ENCODE measurements at regions not wholly inside any gene's neighbourhood (a gene's known extent, or its start where the extent isn't known, plus 50 kb on each side); places are given as distances from the start of the nearest gene placed in this dataset.

- no peak for TF ChIP-seq ARNTL (CRISPR knock-in tag; IDR thresholded peaks at IDR 0.05; ENCODE audit: borderline replicate concordance, low read depth)
- TF ChIP-seq ZFP3 (CRISPR knock-in tag; IDR thresholded peaks at IDR 0.05), result no peak
- no peak for TF ChIP-seq SNAI2 (CRISPR knock-in tag; IDR thresholded peaks at IDR 0.05)
- no peak for TF ChIP-seq PATZ1 (CRISPR knock-in tag; IDR thresholded peaks at IDR 0.05; ENCODE audit: borderline replicate concordance)
- no peak for TF ChIP-seq ZNF565 (CRISPR knock-in tag; conservative IDR thresholded peaks at IDR 0.05; ENCODE audit: low read depth)
- no peak for TF ChIP-seq OSR1 (CRISPR knock-in tag; IDR thresholded peaks at IDR 0.05)
- TF ChIP-seq TOX (CRISPR knock-in tag; IDR thresholded peaks at IDR 0.05; ENCODE audit: borderline replicate concordance), result no peak
- TF ChIP-seq ZNF70 (CRISPR knock-in tag; IDR thresholded peaks at IDR 0.05), result no peak
- no peak for TF ChIP-seq ZNF8 (CRISPR knock-in tag; IDR thresholded peaks at IDR 0.05)
- TF ChIP-seq BACH2 (CRISPR knock-in tag; IDR thresholded peaks at IDR 0.05; ENCODE audit: borderline replicate concordance), result no peak
- TF ChIP-seq CSRNP3 (CRISPR knock-in tag; IDR thresholded peaks at IDR 0.05), result no peak
Observed at GRCh38 chr10:64555666-64556065, 1034.5 kb downstream of the REEP3 start.
